ENCODE measurements at regions not wholly inside any gene's neighbourhood (a gene's known extent, or its start where the extent isn't known, plus 50 kb on each side); places are given as distances from the start of the nearest gene placed in this dataset.

DNA sequence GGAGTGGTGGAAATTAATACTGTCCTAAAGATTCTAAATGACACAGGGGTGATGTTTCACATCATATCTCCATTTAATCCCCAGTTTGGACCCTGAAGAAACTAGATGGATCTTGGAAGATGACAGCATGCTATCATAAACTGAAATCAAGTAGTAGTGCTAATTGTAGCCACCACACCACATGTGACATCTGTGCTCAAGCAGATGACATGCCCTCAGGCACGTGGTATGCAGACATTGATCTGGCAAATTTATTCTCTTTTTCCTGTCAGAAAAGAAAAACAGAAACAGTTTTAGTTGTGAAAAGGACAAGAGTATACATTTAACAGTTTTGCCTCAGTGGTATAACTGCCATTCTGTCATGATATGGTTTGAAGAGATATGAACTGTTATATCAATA is 52.9 kb upstream of the PGR start:
- Mint-ChIP-seq H3K9me3 (peaks cover 8% of the 10 kb centered on the region), H3K4me3 (ENCODE audit: low read depth) (no peak overlapping the region), H3K36me3 (ENCODE audit: low read depth) (no peaks in the 10 kb centered on the region), H3K4me1 (ENCODE audit: low read depth) (no peaks in the 10 kb centered on the region), H3K27me3 (ENCODE audit: low read depth) (no peaks in the 10 kb centered on the region), H3K27ac (no peak overlapping the region)
- no peak for DNase-seq (ENCODE audit: low spot score)
- intact Hi-C loops (cut with micrococcal nuclease), result no loop called here

DNA sequence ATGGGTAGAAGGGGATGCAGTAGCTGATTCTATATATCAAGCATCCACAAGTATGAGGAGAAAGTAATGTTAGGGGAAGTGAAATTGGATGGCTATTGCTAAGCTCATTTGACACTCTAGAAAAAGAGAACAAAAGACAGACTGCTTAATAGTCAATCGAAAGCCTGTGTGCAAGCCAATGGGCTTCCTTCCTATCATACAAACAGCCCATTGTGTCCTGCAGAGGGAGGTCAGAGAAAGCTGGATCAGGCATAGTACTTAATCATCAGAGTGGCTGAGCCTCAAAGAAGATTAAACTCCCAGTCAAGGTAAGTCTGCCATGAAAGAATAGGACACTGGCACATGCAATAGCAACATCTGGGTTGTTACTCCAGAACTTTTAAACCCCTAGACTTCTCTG is 50.9 kb upstream of the PGR start:
- Mint-ChIP-seq H3K4me3 (ENCODE audit: low read depth) (no peak overlapping the region), H3K27me3 (ENCODE audit: low read depth) (no peaks in the 10 kb centered on the region), H3K27ac (no peak overlapping the region), H3K9me3 (peaks cover 4% of the 10 kb centered on the region), H3K36me3 (ENCODE audit: low read depth) (no peaks in the 10 kb centered on the region), H3K4me1 (ENCODE audit: low read depth) (no peaks in the 10 kb centered on the region)
- no peak for DNase-seq (ENCODE audit: low spot score)
- intact Hi-C loops (cut with micrococcal nuclease), result no loop called here
